CD14-positive monocyte (primary cell): ENCODE measurements at regions not wholly inside any gene's neighbourhood (a gene's known extent, or its start where the extent isn't known, plus 50 kb on each side); places are given as distances from the start of the nearest gene placed in this dataset.

Source experiments
- DNase-seq, 3 donors: peaks; one replicate each; pipeline ENCODE4 v3.0.0-alpha.2; 2011 to 2022
- H2AFZ ChIP-seq: 2 replicates; pipeline ENCODE4 v1.6.0; 2012; ENCODE audit warnings: mild to moderate bottlenecking, low read depth, low read length, inconsistent platforms; ENCODE audit not compliant: insufficient read depth, poor library complexity, severe bottlenecking
- H3K27ac ChIP-seq, 2 donors: 1 replicate in 1 of 2; 2 replicates in 1 of 2; pipeline ENCODE4 v1.5.1; 2012 to 2013; ENCODE audit warnings: low read length in 2 of 2, control low read depth in 1 of 2, inconsistent platforms in 1 of 2, low read depth in 1 of 2, mild to moderate bottlenecking in 1 of 2
- H3K27me3 ChIP-seq, 2 donors: one replicate each; pipeline versions ENCODE4 v1.6.0 to v1.6.1; 2011 to 2013; ENCODE audit warnings: low read length in 2 of 2; ENCODE audit not compliant: control insufficient read depth in 2 of 2, insufficient read depth in 2 of 2
- H3K36me3 ChIP-seq, 2 donors: replicated peaks in 1 of 2; 1 replicate in 1 of 2; 2 replicates in 1 of 2; pipeline versions ENCODE4 v1.5.1 to v1.6.1; 2012 to 2013; ENCODE audit warnings: low read length in 2 of 2, control low read depth in 1 of 2, inconsistent platforms in 1 of 2, mild to moderate bottlenecking in 1 of 2; ENCODE audit not compliant: insufficient read depth in 2 of 2, control insufficient read depth in 1 of 2
- H3K4me1 ChIP-seq, 2 donors: 1 replicate in 1 of 2; 2 replicates in 1 of 2; pipeline versions ENCODE4 v1.5.1 to v1.6.1; 2012 to 2013; ENCODE audit warnings: low read length in 2 of 2, control low read depth in 1 of 2, inconsistent platforms in 1 of 2, mild to moderate bottlenecking in 1 of 2, moderate library complexity in 1 of 2; ENCODE audit not compliant: insufficient read depth in 2 of 2, control insufficient read depth in 1 of 2
- H3K4me2 ChIP-seq: replicated peaks from 2 replicates; pipeline ENCODE3; 2012; ENCODE audit warnings: low read length, moderate library complexity, mild to moderate bottlenecking; ENCODE audit not compliant: poor library complexity, severe bottlenecking; ENCODE audit errors: extremely low read depth
- H3K4me3 ChIP-seq, 3 experiments: fragments of 200-600 bp in 1 of 3; sonication (generic) in 1 of 3; replicated peaks in 1 of 3; 1 replicate in 2 of 3; 2 replicates in 1 of 3; pipeline ENCODE4 v1.5.1; 2011 to 2013; ENCODE audit warnings: low read length in 3 of 3, mild to moderate bottlenecking in 3 of 3, control low read depth in 2 of 3, low read depth in 2 of 3, inconsistent platforms in 1 of 3, moderate library complexity in 1 of 3
- H3K79me2 ChIP-seq: 2 replicates; pipeline ENCODE4 v1.6.0; 2012; ENCODE audit warnings: mild to moderate bottlenecking, control low read depth, inconsistent platforms, low read length, moderate library complexity; ENCODE audit not compliant: insufficient read depth
- H3K9ac ChIP-seq: 2 replicates; pipeline ENCODE4 v1.6.0; 2017; ENCODE audit warnings: low read length, mild to moderate bottlenecking; ENCODE audit not compliant: insufficient read depth, poor library complexity, severe bottlenecking
- H3K9me3 ChIP-seq, 2 donors: replicated peaks in 1 of 2; 1 replicate in 1 of 2; 2 replicates in 1 of 2; pipeline versions ENCODE4 v1.5.1 to v1.6.1; 2012 to 2013; ENCODE audit warnings: low read length in 2 of 2, control low read depth in 1 of 2; ENCODE audit not compliant: control insufficient read depth in 1 of 2, insufficient read depth in 1 of 2
- H4K20me1 ChIP-seq: 2 replicates; pipeline ENCODE4 v1.6.0; 2012; ENCODE audit warnings: mild to moderate bottlenecking, low read length, control low read depth, moderate library complexity; ENCODE audit not compliant: insufficient read depth
- H3K27ac Mint-ChIP-seq, 7 donors: one replicate each; pipeline ENCODE4 v1.8.0; 2020; ENCODE audit warnings: mild to moderate bottlenecking in 7 of 7, mixed read lengths in 7 of 7, moderate library complexity in 6 of 7, inconsistent platforms in 2 of 7
- H3K27me3 Mint-ChIP-seq, 3 donors: one replicate each; pipeline ENCODE4 v1.8.0; 2021 to 2022; ENCODE audit warnings: low read depth in 3 of 3, mild to moderate bottlenecking in 3 of 3, mixed read lengths in 3 of 3, moderate library complexity in 3 of 3, inconsistent platforms in 1 of 3
- H3K36me3 Mint-ChIP-seq, 2 donors: one replicate each; pipeline ENCODE4 v1.8.0; 2020; ENCODE audit warnings: mixed read lengths in 2 of 2, inconsistent platforms in 1 of 2, mild to moderate bottlenecking in 1 of 2
- H3K4me1 Mint-ChIP-seq: one replicate; pipeline ENCODE4 v1.8.0; 2020; ENCODE audit warnings: mild to moderate bottlenecking, mixed read lengths
- H3K4me3 Mint-ChIP-seq, 2 donors: one replicate each; pipeline ENCODE4 v1.8.0; 2020; ENCODE audit warnings: mild to moderate bottlenecking in 2 of 2, mixed read lengths in 2 of 2, moderate library complexity in 1 of 2
- H3K9me3 Mint-ChIP-seq, 7 donors: one replicate each; pipeline ENCODE4 v1.8.0; 2020 to 2022; ENCODE audit warnings: mixed read lengths in 7 of 7, mild to moderate bottlenecking in 6 of 7, moderate library complexity in 6 of 7, inconsistent platforms in 2 of 7
- WGBS: methylation state at CpG from one replicate; pipeline ENCODE4 v1.1.5; 2013; ENCODE audit warnings: missing lambda C conversion rate; ENCODE audit not compliant: insufficient coverage; 5-methylcytosine and 5-hydroxymethylcytosine counted together
- intact Hi-C, 2 donors: fragments of 100-400 bp; cut with micrococcal nuclease; formaldehyde crosslinking; loops; one replicate each; pipeline versions ENCODE4 v1.15.0 to v1.15.1; 2023
- TF ChIP-seq, protein P1 (sequence below): fragments of 200-600 bp; IDR thresholded peaks from one replicate; pipeline ENCODE4 v1.8.0; 2022; ENCODE audit warnings: antibody characterized with exemption, mild to moderate bottlenecking

DNA sequence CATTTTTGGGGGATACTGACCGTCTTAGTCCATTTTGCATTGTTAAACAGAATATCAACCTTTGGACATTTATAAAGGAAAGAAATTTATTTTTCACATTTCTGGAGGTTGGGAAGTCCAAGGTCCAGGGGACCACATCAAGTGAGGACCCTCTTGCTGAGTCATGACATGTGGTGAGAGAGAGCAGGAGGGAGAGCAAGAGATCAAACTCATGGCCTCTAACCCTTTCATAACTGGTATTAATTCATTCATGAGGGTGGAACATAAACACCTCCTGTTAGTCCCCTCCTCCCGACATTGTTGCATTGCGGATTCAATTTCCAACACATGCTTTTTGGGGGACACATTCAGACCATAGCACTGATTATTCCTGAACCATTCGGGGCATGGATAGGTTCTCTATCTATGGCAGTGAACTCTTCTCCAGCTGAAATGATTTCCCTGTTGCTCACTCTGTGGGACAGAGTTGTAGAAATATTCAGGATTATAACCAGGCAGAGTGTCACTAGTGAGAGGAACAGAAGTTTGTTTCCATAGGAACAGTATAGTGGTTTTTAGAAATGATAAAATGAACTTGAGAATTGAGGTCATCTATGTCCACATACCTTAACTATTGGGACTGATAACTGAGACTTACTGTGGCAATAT lies 88.2 kb upstream of the OR9Q1 start:
- Mint-ChIP-seq H3K36me3 (no peaks in the 10 kb centered on the region), H3K27ac (no peak overlapping the region), H3K27me3 (peaks cover 0 to 2% (median 1%) of the 10 kb centered on the region in 3 donors), H3K4me3 (no peak overlapping the region), H3K4me1 (no peaks in the 10 kb centered on the region), H3K9me3 (peaks cover 0 to 5% (median 0%) of the 10 kb centered on the region in 7 donors)
- TF ChIP-seq, protein P1, sequence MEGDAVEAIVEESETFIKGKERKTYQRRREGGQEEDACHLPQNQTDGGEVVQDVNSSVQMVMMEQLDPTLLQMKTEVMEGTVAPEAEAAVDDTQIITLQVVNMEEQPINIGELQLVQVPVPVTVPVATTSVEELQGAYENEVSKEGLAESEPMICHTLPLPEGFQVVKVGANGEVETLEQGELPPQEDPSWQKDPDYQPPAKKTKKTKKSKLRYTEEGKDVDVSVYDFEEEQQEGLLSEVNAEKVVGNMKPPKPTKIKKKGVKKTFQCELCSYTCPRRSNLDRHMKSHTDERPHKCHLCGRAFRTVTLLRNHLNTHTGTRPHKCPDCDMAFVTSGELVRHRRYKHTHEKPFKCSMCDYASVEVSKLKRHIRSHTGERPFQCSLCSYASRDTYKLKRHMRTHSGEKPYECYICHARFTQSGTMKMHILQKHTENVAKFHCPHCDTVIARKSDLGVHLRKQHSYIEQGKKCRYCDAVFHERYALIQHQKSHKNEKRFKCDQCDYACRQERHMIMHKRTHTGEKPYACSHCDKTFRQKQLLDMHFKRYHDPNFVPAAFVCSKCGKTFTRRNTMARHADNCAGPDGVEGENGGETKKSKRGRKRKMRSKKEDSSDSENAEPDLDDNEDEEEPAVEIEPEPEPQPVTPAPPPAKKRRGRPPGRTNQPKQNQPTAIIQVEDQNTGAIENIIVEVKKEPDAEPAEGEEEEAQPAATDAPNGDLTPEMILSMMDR = no peak
- no peak overlapping the region for H2AFZ ChIP-seq
- WGBS = 100% methylated on average over 2 of the region's 4 CpGs
- H3K79me2 ChIP-seq = no peaks in the 10 kb centered on the region
- no peak overlapping the region for H3K4me3 ChIP-seq
- H3K4me1 ChIP-seq = no peaks in the 10 kb centered on the region
- H3K9me3 ChIP-seq = no peaks in the 10 kb centered on the region
- no peaks in the 10 kb centered on the region for H4K20me1 ChIP-seq
- intact Hi-C loops = no loop called here
- DNase-seq = no peak
- H3K27ac ChIP-seq = no peak overlapping the region
- no peaks in the 10 kb centered on the region for H3K36me3 ChIP-seq
- no peak overlapping the region for H3K9ac ChIP-seq
- no peaks in the 10 kb centered on the region for H3K27me3 ChIP-seq
- H3K4me2 ChIP-seq = no peak overlapping the region

DNA sequence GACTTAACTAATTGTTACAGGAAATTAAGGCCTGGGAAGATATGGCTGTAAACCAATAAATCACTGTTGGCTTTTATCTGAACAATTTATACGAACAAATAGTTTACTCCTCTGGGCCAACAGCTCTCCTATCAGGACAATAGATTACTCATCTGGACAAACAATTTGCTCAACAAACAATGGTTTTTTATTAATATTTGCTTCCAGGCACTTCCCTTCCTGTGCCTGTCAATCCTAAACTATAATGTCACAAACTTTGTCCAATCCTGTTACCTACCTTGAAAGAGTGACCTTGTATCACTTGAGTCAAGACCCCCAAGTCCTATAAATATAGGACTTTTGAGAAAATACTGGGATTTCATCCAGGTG lies 87.6 kb upstream of the OR9Q1 start:
- no peaks in the 10 kb centered on the region for H3K9me3 ChIP-seq
- H3K27ac ChIP-seq = no peak overlapping the region
- H3K36me3 Mint-ChIP-seq = no peaks in the 10 kb centered on the region

More for the DNA sequence above, 87.6 kb upstream of the OR9Q1 start:
- H3K27me3 ChIP-seq = no peaks in the 10 kb centered on the region
- Mint-ChIP-seq H3K9me3 (peaks cover 0 to 5% (median 0%) of the 10 kb centered on the region in 7 donors), H3K27ac (no peak overlapping the region), H3K4me3 (no peak overlapping the region), H3K4me1 (no peaks in the 10 kb centered on the region), H3K27me3 (peaks cover 0 to 2% (median 1%) of the 10 kb centered on the region in 3 donors)
- no peaks in the 10 kb centered on the region for H3K36me3 ChIP-seq
- H3K4me1 ChIP-seq = no peaks in the 10 kb centered on the region
- H3K9ac ChIP-seq = no peak overlapping the region
- intact Hi-C loops = no loop called here
- no peaks in the 10 kb centered on the region for H4K20me1 ChIP-seq
- TF ChIP-seq, protein P1 = no peak
- WGBS = 86% methylated on average over 1 of the region's 1 CpG
- no peak overlapping the region for H3K4me3 ChIP-seq
- no peak overlapping the region for H3K4me2 ChIP-seq
- no peaks in the 10 kb centered on the region for H3K79me2 ChIP-seq
- no peak for DNase-seq
- H2AFZ ChIP-seq = no peak overlapping the region
